NB4 (cell line): ENCODE measurements at regions not wholly inside any gene's neighbourhood (a gene's known extent, or its start where the extent isn't known, plus 50 kb on each side); places are given as distances from the start of the nearest gene placed in this dataset.

ENCODE experiments used
- DNase-seq: peaks from one replicate; pipeline ENCODE4 v3.0.0; 2010; ENCODE audit warnings: low read depth
- H3K4me3 ChIP-seq: one replicate; pipeline ENCODE4 v1.5.1; 2011; ENCODE audit warnings: mild to moderate bottlenecking, low read depth, low read length, moderate library complexity
- CTCF ChIP-seq: IDR thresholded peaks from one replicate; pipeline ENCODE4 v1.5.1; 2012; ENCODE audit warnings: low read depth, low read length
- MYC ChIP-seq: IDR thresholded peaks from 2 replicates; pipeline ENCODE4 v1.6.1; 2011; ENCODE audit warnings: low read depth, low read length
- POLR2A ChIP-seq: IDR thresholded peaks from 2 replicates; pipeline ENCODE4 v1.6.1; 2011; ENCODE audit warnings: mild to moderate bottlenecking; ENCODE audit not compliant: insufficient read length; ENCODE audit errors: extremely low read depth
- TF ChIP-seq, protein P1 (sequence below): IDR thresholded peaks from 2 replicates; pipeline ENCODE4 v1.6.1; 2011; ENCODE audit warnings: low read depth, low read length

GRCh38 chr4:110798687-110799086 lies 175.8 kb upstream of the PITX2 start:
- DNase-seq = no peak
- no peak overlapping the region for H3K4me3 ChIP-seq
- TF ChIP-seq, protein P1, sequence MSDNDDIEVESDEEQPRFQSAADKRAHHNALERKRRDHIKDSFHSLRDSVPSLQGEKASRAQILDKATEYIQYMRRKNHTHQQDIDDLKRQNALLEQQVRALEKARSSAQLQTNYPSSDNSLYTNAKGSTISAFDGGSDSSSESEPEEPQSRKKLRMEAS = no peak
- TF ChIP-seq CTCF (no peak), POLR2A (no peak), MYC (no peak)

- no peak for TF ChIP-seq MYC
- TF ChIP-seq, protein P1 = no peak
- TF ChIP-seq CTCF = no peak
- no peak for TF ChIP-seq POLR2A
- DNase-seq = no peak
- no peak overlapping the region for H3K4me3 ChIP-seq
These were observed 176.3 kb upstream of the PITX2 start for GRCh38 chr4:110799211-110799610.

DNA sequence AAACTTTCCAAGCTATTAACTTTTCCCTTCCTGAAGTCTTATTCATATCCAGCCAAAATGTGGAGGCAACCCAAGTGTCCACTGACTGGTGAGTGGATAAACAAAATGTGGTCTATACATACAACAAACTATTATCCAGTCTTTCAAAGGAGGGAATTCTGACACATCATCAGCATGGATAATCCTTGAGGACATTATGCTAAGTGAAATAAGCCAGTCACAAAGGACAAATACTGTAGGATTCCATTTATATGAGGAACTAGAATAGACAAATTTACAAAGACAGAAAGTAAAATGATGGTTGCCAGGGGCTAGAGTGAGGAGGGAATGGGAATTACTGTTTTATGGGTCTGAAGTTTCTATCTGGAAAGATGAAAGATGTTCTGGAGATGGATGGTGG lies 178.7 kb upstream of the PITX2 start:
- DNase-seq = no peak
- TF ChIP-seq MYC = no peak
- TF ChIP-seq, protein P1 = no peak
- no peak for TF ChIP-seq POLR2A
- no peak for TF ChIP-seq CTCF
- H3K4me3 ChIP-seq = no peak overlapping the region

DNA sequence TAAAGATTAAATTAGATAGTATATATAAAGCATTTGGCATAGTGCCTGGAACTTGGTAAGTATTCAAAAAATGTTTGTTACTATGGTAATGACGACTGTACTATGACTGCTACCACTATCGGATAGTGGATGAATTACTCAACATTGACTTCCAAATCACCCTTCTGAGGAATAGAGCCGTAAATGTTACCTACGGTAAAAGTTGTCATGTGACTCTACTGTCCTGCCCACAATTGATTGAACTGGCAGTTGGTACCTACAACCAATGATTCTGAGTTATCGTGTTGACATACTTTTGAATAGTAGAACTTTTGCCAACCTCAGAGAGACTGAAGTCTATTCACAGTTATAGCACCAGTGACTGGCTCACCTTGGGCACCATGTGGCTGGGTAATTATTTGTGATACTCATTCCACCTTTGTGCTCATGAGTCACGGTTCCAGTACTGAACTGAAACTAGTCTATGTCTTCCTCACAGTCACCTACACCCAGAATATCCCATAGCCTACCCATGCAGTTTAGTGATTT lies 185.5 kb upstream of the PITX2 start:
- no peak for DNase-seq

GRCh38 chr4:110815950-110816349 lies 193.1 kb upstream of the PITX2 start:
- TF ChIP-seq, protein P1 = no peak
- no peak for TF ChIP-seq POLR2A
- no peak for DNase-seq
- H3K4me3 ChIP-seq = no peak overlapping the region

More for the DNA sequence above, 185.5 kb upstream of the PITX2 start:
- TF ChIP-seq MYC (no peak), POLR2A (no peak), CTCF (no peak)
- TF ChIP-seq, protein P1 = no peak
- no peak overlapping the region for H3K4me3 ChIP-seq

DNA sequence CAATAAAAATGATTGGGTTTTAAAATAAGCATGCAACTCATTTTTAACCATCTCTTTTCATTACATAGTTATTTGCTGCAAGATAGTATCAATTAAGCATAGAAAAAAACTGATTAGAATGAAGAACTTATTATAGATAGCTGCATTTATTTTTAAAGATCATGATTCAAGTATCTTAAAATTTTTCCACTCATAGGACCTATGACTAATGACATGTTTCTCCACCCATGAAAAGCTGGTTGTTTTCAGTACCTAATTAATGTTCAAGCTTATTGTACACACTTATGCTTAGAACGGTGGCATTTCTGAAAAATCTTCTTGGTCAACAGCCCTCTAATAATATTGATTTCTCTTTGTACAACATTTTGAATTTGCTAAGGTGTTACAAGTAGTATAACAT lies 193.5 kb upstream of the PITX2 start:
- no peak for DNase-seq
- TF ChIP-seq, protein P1 = no peak
- TF ChIP-seq MYC = no peak
- TF ChIP-seq POLR2A = no peak
- no peak for TF ChIP-seq CTCF
- H3K4me3 ChIP-seq = no peak overlapping the region
